KMS-11 (cell line): ENCODE measurements at regions not wholly inside any gene's neighbourhood (a gene's known extent, or its start where the extent isn't known, plus 50 kb on each side); places are given as distances from the start of the nearest gene placed in this dataset.

Source experiments
- H2AFZ ChIP-seq: fragments of 200-600 bp; sonication (generic); 2 replicates; pipeline ENCODE4 v1.6.1; 2016; ENCODE audit warnings: antibody characterized with exemption, mixed run types, low read depth
- H3K27ac ChIP-seq: fragments of 200-600 bp; sonication (generic); 2 replicates; pipeline ENCODE4 v1.6.1; 2016; ENCODE audit warnings: mild to moderate bottlenecking, mixed run types
- H3K27me3 ChIP-seq: fragments of 200-600 bp; sonication (generic); 2 replicates; pipeline ENCODE4 v1.6.1; 2017; ENCODE audit warnings: mild to moderate bottlenecking, low read depth, mixed run types, moderate library complexity; ENCODE audit not compliant: insufficient read depth
- H3K36me3 ChIP-seq: fragments of 200-600 bp; sonication (generic); 2 replicates; pipeline ENCODE4 v1.6.1; 2017; ENCODE audit warnings: mild to moderate bottlenecking, mixed run types; ENCODE audit not compliant: insufficient read depth
- H3K4me1 ChIP-seq: fragments of 200-600 bp; sonication (generic); 2 replicates; pipeline ENCODE4 v1.6.1; 2016; ENCODE audit warnings: mild to moderate bottlenecking, low read depth, mixed run types; ENCODE audit not compliant: poor library complexity, severe bottlenecking
- H3K4me2 ChIP-seq: fragments of 200-600 bp; sonication (generic); 2 replicates; pipeline ENCODE4 v1.7.0; 2016; ENCODE audit warnings: mild to moderate bottlenecking, mixed run types
- H3K4me3 ChIP-seq: fragments of 200-600 bp; sonication (generic); IDR thresholded peaks from 2 replicates; pipeline ENCODE4 v1.6.1; 2017; ENCODE audit warnings: low read depth, low read length, mixed read lengths; ENCODE audit not compliant: insufficient read depth
- H3K79me2 ChIP-seq: fragments of 200-600 bp; sonication (generic); 2 replicates; pipeline ENCODE4 v1.6.1; 2016; ENCODE audit warnings: low read depth, mixed run types; ENCODE audit not compliant: insufficient read depth
- H3K9ac ChIP-seq: fragments of 200-600 bp; sonication (generic); 2 replicates; pipeline ENCODE4 v1.6.1; 2016; ENCODE audit warnings: mild to moderate bottlenecking, mixed run types
- H4K20me1 ChIP-seq: fragments of 200-600 bp; sonication (generic); 2 replicates; pipeline ENCODE4 v1.6.1; 2016; ENCODE audit warnings: mild to moderate bottlenecking, mixed run types; ENCODE audit not compliant: insufficient read depth
- TF ChIP-seq, protein P1 (sequence below): fragments of 200-600 bp; sonication (generic); conservative IDR thresholded peaks from 2 replicates; pipeline ENCODE4 v1.6.1; 2017; ENCODE audit warnings: low read depth, mild to moderate bottlenecking, antibody characterized with exemption, low read length, moderate library complexity, mixed read lengths

DNA sequence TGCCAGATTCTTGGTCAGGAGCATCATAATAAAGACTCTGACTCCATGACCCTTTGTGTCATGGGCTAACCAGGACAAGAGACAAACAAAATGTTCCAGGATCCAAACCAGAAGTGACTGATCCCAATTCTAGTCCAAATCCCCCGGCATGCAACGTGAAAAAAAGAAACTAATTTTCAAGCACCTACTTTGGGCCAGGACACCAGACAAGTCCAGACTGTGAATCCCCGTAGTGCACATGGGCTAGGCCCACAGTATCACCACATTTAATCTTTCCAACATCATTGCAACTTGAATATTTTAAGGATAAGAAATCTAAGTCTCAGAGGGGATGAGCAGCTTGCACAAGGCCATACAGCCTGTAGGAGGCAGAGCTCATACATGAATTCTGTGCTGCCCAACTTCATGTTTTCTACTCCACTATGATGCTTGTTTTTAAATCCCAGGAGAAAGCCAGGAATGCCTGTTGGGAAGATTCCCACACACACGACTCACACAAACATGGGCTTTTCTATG is 365.7 kb downstream of the NPIPA8 start:
- Histone ChIP-seq H4K20me1 (no peaks in the 10 kb centered on the region), H3K36me3 (no peaks in the 10 kb centered on the region), H3K27ac (no peak overlapping the region), H3K9ac (no peak overlapping the region), H3K27me3 (no peaks in the 10 kb centered on the region), H3K79me2 (no peaks in the 10 kb centered on the region), H3K4me3 (no peak overlapping the region), H2AFZ (no peak overlapping the region), H3K4me2 (no peak overlapping the region), H3K4me1 (no peaks in the 10 kb centered on the region)
- TF ChIP-seq, protein P1, sequence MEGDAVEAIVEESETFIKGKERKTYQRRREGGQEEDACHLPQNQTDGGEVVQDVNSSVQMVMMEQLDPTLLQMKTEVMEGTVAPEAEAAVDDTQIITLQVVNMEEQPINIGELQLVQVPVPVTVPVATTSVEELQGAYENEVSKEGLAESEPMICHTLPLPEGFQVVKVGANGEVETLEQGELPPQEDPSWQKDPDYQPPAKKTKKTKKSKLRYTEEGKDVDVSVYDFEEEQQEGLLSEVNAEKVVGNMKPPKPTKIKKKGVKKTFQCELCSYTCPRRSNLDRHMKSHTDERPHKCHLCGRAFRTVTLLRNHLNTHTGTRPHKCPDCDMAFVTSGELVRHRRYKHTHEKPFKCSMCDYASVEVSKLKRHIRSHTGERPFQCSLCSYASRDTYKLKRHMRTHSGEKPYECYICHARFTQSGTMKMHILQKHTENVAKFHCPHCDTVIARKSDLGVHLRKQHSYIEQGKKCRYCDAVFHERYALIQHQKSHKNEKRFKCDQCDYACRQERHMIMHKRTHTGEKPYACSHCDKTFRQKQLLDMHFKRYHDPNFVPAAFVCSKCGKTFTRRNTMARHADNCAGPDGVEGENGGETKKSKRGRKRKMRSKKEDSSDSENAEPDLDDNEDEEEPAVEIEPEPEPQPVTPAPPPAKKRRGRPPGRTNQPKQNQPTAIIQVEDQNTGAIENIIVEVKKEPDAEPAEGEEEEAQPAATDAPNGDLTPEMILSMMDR: no peak

DNA sequence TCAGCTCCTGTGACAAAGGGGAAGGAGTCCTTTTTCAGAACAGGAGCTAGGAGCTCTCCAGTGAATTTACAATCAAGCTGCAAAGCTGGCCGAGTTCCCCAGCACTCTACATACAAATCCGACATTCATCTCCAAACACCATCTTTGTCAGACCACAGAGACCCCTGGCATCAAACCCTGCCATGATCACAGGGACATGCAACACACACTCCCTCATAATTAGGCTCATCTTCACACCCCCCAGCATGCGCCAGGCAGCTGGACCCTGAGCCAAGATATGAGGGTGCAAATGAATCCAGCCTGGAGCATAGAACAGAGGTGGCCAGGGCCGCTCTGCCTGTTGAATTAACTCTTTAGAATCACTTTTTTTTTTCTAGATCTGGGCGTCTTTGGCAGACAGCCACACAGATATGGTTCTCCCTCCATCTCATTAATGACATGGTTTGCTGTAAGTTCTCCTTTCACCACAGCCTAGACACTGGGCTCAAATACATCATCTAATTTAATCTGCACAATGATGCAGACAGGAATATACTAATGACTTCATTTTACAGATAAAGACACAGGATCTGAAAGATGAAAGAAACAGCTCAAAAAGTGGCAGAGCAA is 366.3 kb downstream of the NPIPA8 start:
- H3K27me3 ChIP-seq: no peaks in the 10 kb centered on the region
- H3K79me2 ChIP-seq: no peaks in the 10 kb centered on the region
- no peak overlapping the region for H3K4me3 ChIP-seq
- H3K4me1 ChIP-seq: no peaks in the 10 kb centered on the region
- no peak overlapping the region for H2AFZ ChIP-seq
- no peak overlapping the region for H3K9ac ChIP-seq
- H3K27ac ChIP-seq: no peak overlapping the region
- H3K4me2 ChIP-seq: no peak overlapping the region
- TF ChIP-seq, protein P1: no peak
- H4K20me1 ChIP-seq: no peaks in the 10 kb centered on the region
- no peaks in the 10 kb centered on the region for H3K36me3 ChIP-seq

DNA sequence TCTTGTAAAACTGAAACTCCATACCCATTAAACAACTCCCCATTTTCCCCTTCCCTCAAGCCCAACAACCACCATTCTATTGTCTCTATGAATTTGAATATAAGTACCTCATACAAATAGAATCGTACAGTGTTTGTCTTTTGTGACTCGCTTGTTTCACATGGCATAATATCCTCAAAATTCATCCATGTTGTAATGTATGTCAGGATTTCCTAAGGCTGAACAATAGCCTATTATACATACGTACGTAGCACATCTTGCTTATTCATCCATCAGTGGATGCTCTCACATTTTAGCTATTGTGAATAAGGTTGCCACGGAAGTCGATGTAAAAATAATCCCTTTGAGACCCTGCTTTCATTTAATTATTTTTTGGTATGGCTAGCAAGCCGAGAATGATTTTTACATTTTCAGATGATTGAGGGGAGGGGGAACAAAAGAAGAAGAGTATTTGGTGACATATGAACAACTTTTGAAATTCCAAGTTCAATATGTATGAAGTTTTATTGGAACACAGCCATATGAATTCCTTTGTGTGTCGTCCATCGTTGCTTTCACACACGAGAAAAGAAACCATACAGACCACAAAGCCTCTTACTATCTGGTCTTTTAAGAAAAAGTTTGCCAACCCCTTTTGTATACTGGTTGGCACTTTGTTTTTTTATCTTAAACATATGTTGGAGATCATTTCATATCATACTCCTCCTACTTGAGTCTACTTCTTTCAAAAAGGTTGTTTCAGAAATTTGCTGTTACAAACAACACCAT is 371.2 kb downstream of the NPIPA8 start:
- Histone ChIP-seq H3K27me3 (no peaks in the 10 kb centered on the region), H3K4me3 (no peak overlapping the region), H3K79me2 (no peaks in the 10 kb centered on the region), H3K9ac (no peak overlapping the region), H3K36me3 (no peaks in the 10 kb centered on the region), H3K4me2 (no peak overlapping the region), H3K4me1 (no peaks in the 10 kb centered on the region), H2AFZ (no peak overlapping the region), H4K20me1 (no peaks in the 10 kb centered on the region), H3K27ac (no peak overlapping the region)
- TF ChIP-seq, protein P1: no peak

DNA sequence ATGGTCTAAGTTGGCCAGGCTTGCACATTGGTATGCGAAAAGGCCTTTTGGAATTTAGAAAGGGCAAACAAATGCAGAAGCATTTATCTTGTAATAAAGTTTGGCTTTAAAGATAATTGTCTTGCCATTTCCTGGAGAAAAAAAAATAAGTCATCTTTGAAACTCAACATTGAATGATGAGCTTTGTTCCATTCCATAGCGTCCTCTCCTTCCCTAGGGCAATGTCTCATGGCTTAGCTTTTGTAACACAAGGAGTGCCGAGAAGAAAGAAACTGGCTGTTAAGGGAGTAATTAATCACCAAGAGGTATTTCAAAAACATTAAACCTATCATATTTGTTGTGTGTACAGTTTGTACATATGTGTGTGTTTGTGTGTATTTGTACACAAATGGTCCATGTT is 372.3 kb downstream of the NPIPA8 start:
- no peak overlapping the region for H3K27ac ChIP-seq
- H3K27me3 ChIP-seq: no peaks in the 10 kb centered on the region
- H3K79me2 ChIP-seq: no peaks in the 10 kb centered on the region
- H3K36me3 ChIP-seq: no peaks in the 10 kb centered on the region
- H4K20me1 ChIP-seq: no peaks in the 10 kb centered on the region
- TF ChIP-seq, protein P1: no peak
- no peak overlapping the region for H3K4me2 ChIP-seq
- no peaks in the 10 kb centered on the region for H3K4me1 ChIP-seq
- no peak overlapping the region for H2AFZ ChIP-seq
- H3K4me3 ChIP-seq: no peak overlapping the region
- H3K9ac ChIP-seq: no peak overlapping the region
